ENCODE measurements at regions not wholly inside any gene's neighbourhood (a gene's known extent, or its start where the extent isn't known, plus 50 kb on each side); places are given as distances from the start of the nearest gene placed in this dataset.

DNA sequence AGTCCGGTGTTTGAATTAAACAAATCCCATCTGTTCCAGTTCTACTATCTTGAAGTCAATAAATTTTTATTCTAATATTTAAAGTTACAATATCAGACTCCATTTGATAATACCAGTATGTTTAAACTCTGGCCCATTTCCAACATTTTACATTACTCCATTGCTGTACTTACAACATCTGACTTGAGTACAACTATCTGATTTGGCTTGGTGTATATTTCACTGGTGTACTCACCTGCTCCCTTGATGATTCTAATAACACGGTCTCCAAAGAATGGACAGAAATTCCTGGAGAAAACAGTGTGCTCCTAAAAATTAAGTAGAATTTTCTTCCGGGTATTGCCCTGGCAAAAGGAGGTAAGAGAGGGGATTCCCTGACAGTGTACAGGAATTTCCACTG lies 680.5 kb upstream of the ADAMTS5 start:
- TF ChIP-seq, protein P1, sequence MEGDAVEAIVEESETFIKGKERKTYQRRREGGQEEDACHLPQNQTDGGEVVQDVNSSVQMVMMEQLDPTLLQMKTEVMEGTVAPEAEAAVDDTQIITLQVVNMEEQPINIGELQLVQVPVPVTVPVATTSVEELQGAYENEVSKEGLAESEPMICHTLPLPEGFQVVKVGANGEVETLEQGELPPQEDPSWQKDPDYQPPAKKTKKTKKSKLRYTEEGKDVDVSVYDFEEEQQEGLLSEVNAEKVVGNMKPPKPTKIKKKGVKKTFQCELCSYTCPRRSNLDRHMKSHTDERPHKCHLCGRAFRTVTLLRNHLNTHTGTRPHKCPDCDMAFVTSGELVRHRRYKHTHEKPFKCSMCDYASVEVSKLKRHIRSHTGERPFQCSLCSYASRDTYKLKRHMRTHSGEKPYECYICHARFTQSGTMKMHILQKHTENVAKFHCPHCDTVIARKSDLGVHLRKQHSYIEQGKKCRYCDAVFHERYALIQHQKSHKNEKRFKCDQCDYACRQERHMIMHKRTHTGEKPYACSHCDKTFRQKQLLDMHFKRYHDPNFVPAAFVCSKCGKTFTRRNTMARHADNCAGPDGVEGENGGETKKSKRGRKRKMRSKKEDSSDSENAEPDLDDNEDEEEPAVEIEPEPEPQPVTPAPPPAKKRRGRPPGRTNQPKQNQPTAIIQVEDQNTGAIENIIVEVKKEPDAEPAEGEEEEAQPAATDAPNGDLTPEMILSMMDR (conservative IDR thresholded peaks at IDR 0.05 in 1 of 2, IDR thresholded peaks at IDR 0.05 in 1 of 2; ENCODE audit: extremely low read depth in 1 of 2, insufficient read depth in 1 of 2, low read depth in 1 of 2, low read length in 2 of 2): no peak
- no peak for TF ChIP-seq EZH2 (IDR thresholded peaks at IDR 0.05; ENCODE audit: borderline replicate concordance, low read length)
